Gastrocnemius medialis (tissue), 4 donors: ENCODE measurements at regions not wholly inside any gene's neighbourhood (a gene's known extent, or its start where the extent isn't known, plus 50 kb on each side); places are given as distances from the start of the nearest gene placed in this dataset.

Source experiments
- ATAC-seq, 2 donors: fragments of 150-250 bp; one replicate each; pipeline ENCODE4 v1.9.1; 2016
- DNase-seq, 2 donors: peaks; one replicate each; pipeline ENCODE4 v3.0.0-alpha.2; 2019
- H3K27ac ChIP-seq, 4 donors: fragments of 200-600 bp; sonication (generic); 1 replicate in 1 of 4; 2 replicates in 3 of 4; pipeline ENCODE4 v1.5.1; 2016 to 2018; ENCODE audit warnings: mild to moderate bottlenecking in 2 of 4, moderate library complexity in 1 of 4
- H3K27me3 ChIP-seq, 3 donors: fragments of 200-600 bp; sonication (generic) in 2 of 3; 1 replicate in 1 of 3; 2 replicates in 2 of 3; pipeline versions ENCODE4 v1.5.1 to v1.6.0; 2016 to 2019; ENCODE audit warnings: mild to moderate bottlenecking in 1 of 3, moderate library complexity in 1 of 3
- H3K36me3 ChIP-seq, 2 donors: fragments of 200-600 bp; sonication (generic) in 1 of 2; one replicate each; pipeline ENCODE4 v1.5.1; 2017 to 2018
- H3K4me1 ChIP-seq, 2 donors: fragments of 200-600 bp; sonication (generic) in 1 of 2; one replicate each; pipeline ENCODE4 v1.5.1; 2016 to 2017; ENCODE audit warnings: mild to moderate bottlenecking in 2 of 2
- H3K4me3 ChIP-seq, 4 donors: fragments of 200-600 bp; sonication (generic) in 3 of 4; 1 replicate in 1 of 4; 2 replicates in 3 of 4; pipeline ENCODE4 v1.5.1; 2016 to 2019; ENCODE audit warnings: mild to moderate bottlenecking in 2 of 4
- H3K9me3 ChIP-seq, 3 donors: fragments of 200-600 bp; sonication (generic) in 2 of 3; 1 replicate in 1 of 3; 2 replicates in 2 of 3; pipeline ENCODE4 v1.5.1; 2016 to 2019
- CTCF ChIP-seq, 5 experiments: fragments of 450-650 bp in 3 of 5; fragments of 200-600 bp in 2 of 5; sonication (generic) in 2 of 5; IDR thresholded peaks in 4 of 5; conservative IDR thresholded peaks in 1 of 5; 1 replicate in 4 of 5; 2 replicates in 1 of 5; pipeline ENCODE4 v1.5.1; 2016 to 2019; ENCODE audit warnings: antibody characterized with exemption in 5 of 5, mild to moderate bottlenecking in 3 of 5, moderate library complexity in 3 of 5
- POLR2A ChIP-seq, 2 donors: fragments of 450-650 bp; IDR thresholded peaks; one replicate each; pipeline ENCODE4 v1.6.1; 2017; ENCODE audit warnings: antibody characterized with exemption in 2 of 2, mild to moderate bottlenecking in 2 of 2, moderate library complexity in 2 of 2
- in situ Hi-C, 4 donors: fragments of 200-750 bp; cut with MboI; loops; one replicate each; pipeline versions ENCODE4 v1.15.0 to v1.8.0; 2017; ENCODE audit warnings: low sequenced_read_pairs in 4 of 4
- intact Hi-C: fragments of 100-400 bp; cut with DNase I; formaldehyde crosslinking; loops from one replicate; pipeline ENCODE4 v1.15.1; 2023; ENCODE audit warnings: low total_unique reads

DNA sequence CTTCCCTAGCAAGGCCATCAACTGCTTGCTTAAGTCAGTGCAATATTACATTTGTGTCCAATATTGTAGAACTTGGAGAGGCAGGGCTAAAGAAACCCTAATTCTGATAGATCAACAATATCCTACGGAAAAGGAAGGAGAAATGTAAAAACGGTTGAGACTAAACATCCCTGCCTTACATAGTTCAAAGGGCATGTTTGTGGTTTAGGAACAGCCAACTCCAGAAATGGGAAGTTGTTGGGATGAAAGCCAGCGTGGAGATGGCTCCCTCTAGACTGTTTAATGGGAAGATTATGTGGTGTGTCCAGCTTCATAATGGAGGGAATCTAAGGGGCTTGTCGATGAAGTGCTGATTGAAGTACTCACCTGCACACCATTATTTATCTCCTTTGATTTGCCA, 145.3 kb upstream of the TENT5A start:
- in situ Hi-C loops (no loop called here), intact Hi-C loops (loop anchor here (10.0 kb wide), 1 partner anchor 117 kb away; no protein-coding TSS in a partner anchor)
- H3K36me3 ChIP-seq, result no peaks in the 10 kb centered on the region
- no peak overlapping the region for H3K4me3 ChIP-seq
- peaks cover 0 to 6% of the 10 kb centered on the region in 2 donors for H3K4me1 ChIP-seq
- no peak for TF ChIP-seq CTCF (IDR thresholded peaks at IDR 0.05 in 4 of 5, conservative IDR thresholded peaks at IDR 0.05 in 1 of 5)
- no peak for TF ChIP-seq POLR2A (IDR thresholded peaks at IDR 0.05)
- H3K9me3 ChIP-seq, result no peaks in the 10 kb centered on the region
- no peaks in the 10 kb centered on the region for H3K27me3 ChIP-seq
- no peak for ATAC-seq
- no peak for DNase-seq
- no peak overlapping the region for H3K27ac ChIP-seq

DNA sequence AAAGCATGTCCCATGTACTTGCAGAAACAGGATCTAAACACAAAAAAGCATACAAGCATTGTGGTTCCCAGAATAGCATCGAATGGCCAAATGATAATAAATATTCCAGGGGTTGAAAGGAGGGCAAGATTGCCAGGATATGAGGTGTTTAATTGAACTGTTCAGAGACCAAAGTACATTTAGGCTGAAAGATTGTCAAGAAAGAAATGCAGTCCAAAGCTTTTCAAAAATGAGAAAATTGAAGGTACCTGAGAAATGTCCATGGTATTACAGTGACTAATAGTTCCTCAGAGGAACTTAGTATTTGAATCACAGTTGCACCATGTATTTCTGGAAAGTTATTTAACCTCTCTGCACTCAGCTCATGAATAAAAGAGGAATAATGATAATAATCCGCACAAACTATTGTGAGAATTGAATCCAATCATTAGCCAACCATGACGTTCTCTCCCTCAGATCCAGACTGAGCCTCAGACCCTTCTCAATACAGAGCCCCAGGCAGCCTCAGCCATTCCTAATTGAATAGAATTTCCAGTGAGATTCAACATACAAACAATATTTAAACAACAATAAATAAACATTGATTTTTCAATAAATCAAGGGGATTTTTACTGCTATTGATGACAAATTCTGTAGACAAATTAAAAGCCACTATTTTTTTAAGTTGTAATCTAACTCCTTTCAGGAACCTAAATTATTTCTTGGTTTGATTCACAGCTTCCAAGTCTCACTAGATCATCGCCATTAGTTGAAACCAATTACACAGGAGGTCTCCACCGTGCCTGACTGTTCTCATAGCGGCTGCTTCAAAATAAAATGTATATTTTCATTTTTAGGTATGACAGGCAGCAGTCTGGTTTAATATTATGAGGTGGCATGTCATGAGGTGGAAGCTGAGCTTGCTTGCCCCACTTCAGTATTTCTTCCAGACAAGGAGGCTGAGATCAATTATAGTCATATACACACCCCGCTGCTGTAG, 144.3 kb upstream of the TENT5A start:
- no peaks in the 10 kb centered on the region for H3K9me3 ChIP-seq
- H3K4me3 ChIP-seq, result no peak overlapping the region
- in situ Hi-C loops, result no loop called here
- no peaks in the 10 kb centered on the region for H3K36me3 ChIP-seq
- no peak overlapping the region for H3K27ac ChIP-seq
- no peak for ATAC-seq
- TF ChIP-seq POLR2A (IDR thresholded peaks at IDR 0.05) (no peak), CTCF (IDR thresholded peaks at IDR 0.05 in 4 of 5, conservative IDR thresholded peaks at IDR 0.05 in 1 of 5) (no peak)
- DNase-seq, result no peak
- intact Hi-C loops, result loop anchor here (10.0 kb wide), 1 partner anchor 118 kb away; no protein-coding TSS in a partner anchor
- peaks cover 0 to 5% of the 10 kb centered on the region in 2 donors for H3K4me1 ChIP-seq
- no peaks in the 10 kb centered on the region for H3K27me3 ChIP-seq

GRCh38 chr6:81895511-81896185, 143.2 kb upstream of the TENT5A start:
- no peaks in the 10 kb centered on the region for H3K36me3 ChIP-seq
- in situ Hi-C loops (no loop called here), intact Hi-C loops (loop anchor here (10.0 kb wide), 1 partner anchor 119 kb away; no protein-coding TSS in a partner anchor)
- ATAC-seq (peak in 1 of 2 donors; percentile 16), DNase-seq (no peak)
- no peaks in the 10 kb centered on the region for H3K9me3 ChIP-seq
- no peak overlapping the region for H3K4me3 ChIP-seq
- TF ChIP-seq POLR2A (IDR thresholded peaks at IDR 0.05) (no peak), CTCF (IDR thresholded peaks at IDR 0.05 in 4 of 5, conservative IDR thresholded peaks at IDR 0.05 in 1 of 5) (no peak)
- H3K27ac ChIP-seq, result peak overlapping the region in 2 of 4 donors; percentile 17 to 23
- H3K4me1 ChIP-seq, result no peaks in the 10 kb centered on the region
- H3K27me3 ChIP-seq, result no peaks in the 10 kb centered on the region

DNA sequence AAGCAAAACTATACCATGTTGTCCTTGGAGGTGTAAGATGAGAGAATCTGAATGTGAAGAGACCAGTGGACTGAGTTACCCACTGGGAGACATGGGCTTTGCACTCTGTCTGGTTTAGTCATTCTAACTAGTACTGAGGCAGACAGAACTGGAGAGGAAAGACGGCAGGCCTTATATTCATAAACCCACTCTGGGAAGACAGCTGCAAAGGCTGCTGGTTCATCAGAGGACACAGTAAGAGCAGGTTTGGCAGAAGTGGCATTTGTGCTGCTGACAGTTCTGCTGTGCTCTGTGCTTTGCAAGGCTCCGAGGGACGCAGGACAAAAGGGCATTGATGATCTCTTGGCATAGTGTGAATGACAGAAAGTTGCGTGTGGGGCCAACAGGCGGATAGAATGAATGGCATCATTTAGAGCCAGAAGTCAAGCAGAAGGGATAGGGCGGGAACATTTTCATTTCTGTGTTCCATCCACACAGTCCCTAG, 142.3 kb upstream of the TENT5A start:
- no peak overlapping the region for H3K4me3 ChIP-seq
- in situ Hi-C loops, result no loop called here
- no peaks in the 10 kb centered on the region for H3K9me3 ChIP-seq
- ATAC-seq, result peak; percentile 33 to 38
- H3K27me3 ChIP-seq, result no peaks in the 10 kb centered on the region
- no peaks in the 10 kb centered on the region for H3K36me3 ChIP-seq
- no peak for TF ChIP-seq CTCF (IDR thresholded peaks at IDR 0.05 in 4 of 5, conservative IDR thresholded peaks at IDR 0.05 in 1 of 5)
- no peak for TF ChIP-seq POLR2A (IDR thresholded peaks at IDR 0.05)
- H3K4me1 ChIP-seq, result no peaks in the 10 kb centered on the region
- peak overlapping the region; percentile 21 to 41 (median 25) for H3K27ac ChIP-seq
- no peak for DNase-seq
- intact Hi-C loops, result loop anchor here (10.0 kb wide), 1 partner anchor 120 kb away; no protein-coding TSS in a partner anchor
